HG03064 (cell line): ENCODE measurements at regions not wholly inside any gene's neighbourhood (a gene's known extent, or its start where the extent isn't known, plus 50 kb on each side); places are given as distances from the start of the nearest gene placed in this dataset.
A peak's percentile ranks its signal among the peaks of the same experiment; 100 is the strongest.

Experiments used
- ATAC-seq: cut with Tn5 transposase; IDR thresholded peaks from one replicate; pipeline ENCODE4 v1.9.1; 2021; ENCODE audit warnings: low read depth; ENCODE audit not compliant: unreplicated experiment

GRCh38 chr1:88169139-88169538 lies 514.9 kb upstream of the PKN2 start:
- no peak for ATAC-seq

GRCh38 chr1:88169939-88170338 lies 514.1 kb upstream of the PKN2 start:
- ATAC-seq, result no peak

- no peak for ATAC-seq
Observed at GRCh38 chr1:88175120-88175630, 508.9 kb upstream of the PKN2 start.

- no peak for ATAC-seq
Observed at GRCh38 chr1:88175631-88176226, 508.3 kb upstream of the PKN2 start.

- ATAC-seq, result no peak
Observed at GRCh38 chr1:88179943-88180342, 504.1 kb upstream of the PKN2 start.

- ATAC-seq, result peak; percentile 95
Observed at GRCh38 chr1:88180449-88181108, 503.5 kb upstream of the PKN2 start.

- no peak for ATAC-seq
Observed at GRCh38 chr1:88186911-88187310, 497.2 kb upstream of the PKN2 start.

- no peak for ATAC-seq
Observed at GRCh38 chr1:88188038-88188437, 496.0 kb upstream of the PKN2 start.

- no peak for ATAC-seq
Observed at GRCh38 chr1:88189525-88189924, 494.5 kb upstream of the PKN2 start.

GRCh38 chr1:88191917-88192316 lies 492.2 kb upstream of the PKN2 start:
- ATAC-seq, result peak; percentile 92

GRCh38 chr1:88194542-88194941 lies 489.5 kb upstream of the PKN2 start:
- no peak for ATAC-seq

GRCh38 chr1:88200545-88200944 lies 483.5 kb upstream of the PKN2 start:
- ATAC-seq, result no peak

- ATAC-seq, result no peak
Observed at GRCh38 chr1:88204111-88204510, 480.0 kb upstream of the PKN2 start.

GRCh38 chr1:88204612-88205167 lies 479.4 kb upstream of the PKN2 start:
- no peak for ATAC-seq

GRCh38 chr1:88208389-88208788 lies 475.7 kb upstream of the PKN2 start:
- no peak for ATAC-seq

GRCh38 chr1:88210103-88210787 lies 473.8 kb upstream of the PKN2 start:
- ATAC-seq, result no peak

GRCh38 chr1:88216441-88216840 lies 467.6 kb upstream of the PKN2 start:
- no peak for ATAC-seq

GRCh38 chr1:88217386-88217785 lies 466.7 kb upstream of the PKN2 start:
- no peak for ATAC-seq

GRCh38 chr1:88219521-88219920 lies 464.6 kb upstream of the PKN2 start:
- ATAC-seq, result no peak

- ATAC-seq, result no peak
Observed at GRCh38 chr1:88221411-88221810, 462.7 kb upstream of the PKN2 start.

- ATAC-seq, result no peak
Observed at GRCh38 chr1:88224906-88225305, 459.2 kb upstream of the PKN2 start.
